ENCODE measurements at regions not wholly inside any gene's neighbourhood (a gene's known extent, or its start where the extent isn't known, plus 50 kb on each side); places are given as distances from the start of the nearest gene placed in this dataset.

GRCh38 chr3:141418751-141419150, 50.4 kb downstream of the ZBTB38 start:
- DNase-seq (ENCODE audit: low read depth): no peak

GRCh38 chr3:141419946-141420345, 51.6 kb downstream of the ZBTB38 start:
- DNase-seq (ENCODE audit: low read depth): no peak

- no peak for DNase-seq (ENCODE audit: low read depth)
Observed at GRCh38 chr3:141421186-141421585, 52.9 kb downstream of the ZBTB38 start.

- peak; percentile 87 for DNase-seq (ENCODE audit: low read depth)
Observed at GRCh38 chr3:141421639-141422319, 53.5 kb downstream of the ZBTB38 start.

GRCh38 chr3:141422961-141423582, 54.8 kb downstream of the ZBTB38 start:
- no peak for DNase-seq (ENCODE audit: low read depth)

- no peak for DNase-seq (ENCODE audit: low read depth)
Observed at GRCh38 chr3:141425523-141426233, 57.4 kb downstream of the ZBTB38 start.

GRCh38 chr3:141426404-141427034, 58.2 kb downstream of the ZBTB38 start:
- no peak for DNase-seq (ENCODE audit: low read depth)

- DNase-seq (ENCODE audit: low read depth): no peak
Observed at GRCh38 chr3:141427764-141428163, 59.1 kb upstream of the RASA2 start.

- no peak for DNase-seq (ENCODE audit: low read depth)
Observed at GRCh38 chr3:141429371-141430035, 57.3 kb upstream of the RASA2 start.

- no peak for DNase-seq (ENCODE audit: low read depth)
Observed at GRCh38 chr3:141430316-141430715, 56.5 kb upstream of the RASA2 start.

- no peak for DNase-seq (ENCODE audit: low read depth)
Observed at GRCh38 chr3:141431411-141432378, 55.1 kb upstream of the RASA2 start.

- no peak for DNase-seq (ENCODE audit: low read depth)
Observed at GRCh38 chr3:141432904-141433303, 53.9 kb upstream of the RASA2 start.

- no peak for DNase-seq (ENCODE audit: low read depth)
Observed at GRCh38 chr3:141434255-141434654, 52.6 kb upstream of the RASA2 start.

GRCh38 chr3:141436180-141436579, 50.6 kb upstream of the RASA2 start:
- DNase-seq (ENCODE audit: low read depth): no peak
